Hepatocyte (in vitro differentiated cells): ENCODE measurements at regions not wholly inside any gene's neighbourhood (a gene's known extent, or its start where the extent isn't known, plus 50 kb on each side); places are given as distances from the start of the nearest gene placed in this dataset.

Source experiments
- DNase-seq: peaks from one replicate; pipeline ENCODE4 v3.0.0-alpha.2; 2016; ENCODE audit warnings: low spot score
- H2AFZ ChIP-seq: fragments of 200-600 bp; sonication (generic); 2 replicates; pipeline ENCODE4 v1.6.0; 2016; ENCODE audit warnings: antibody characterized with exemption, mild to moderate bottlenecking
- H3K27ac ChIP-seq: fragments of 200-600 bp; sonication (generic); 2 replicates; pipeline ENCODE4 v1.5.1; 2016; ENCODE audit warnings: mild to moderate bottlenecking
- H3K27me3 ChIP-seq: fragments of 200-600 bp; sonication (generic); 2 replicates; pipeline ENCODE4 v1.6.1; 2016
- H3K36me3 ChIP-seq: fragments of 200-600 bp; sonication (generic); replicated peaks from 2 replicates; pipeline ENCODE4 v1.5.1; 2016; ENCODE audit warnings: low read depth; ENCODE audit not compliant: insufficient read depth
- H3K4me1 ChIP-seq: fragments of 200-600 bp; sonication (generic); 2 replicates; pipeline ENCODE4 v1.5.1; 2016; ENCODE audit warnings: mild to moderate bottlenecking, moderate library complexity; ENCODE audit not compliant: insufficient read depth
- H3K4me2 ChIP-seq: fragments of 200-600 bp; sonication (generic); 2 replicates; pipeline ENCODE4 v1.6.0; 2016
- H3K4me3 ChIP-seq: fragments of 200-600 bp; sonication (generic); 2 replicates; pipeline ENCODE4 v1.5.1; 2016; ENCODE audit warnings: mild to moderate bottlenecking
- H3K79me2 ChIP-seq: fragments of 200-600 bp; sonication (generic); 2 replicates; pipeline ENCODE4 v1.6.0; 2017; ENCODE audit warnings: mild to moderate bottlenecking
- H3K9me2 ChIP-seq: fragments of 200-600 bp; sonication (generic); replicated peaks from 2 replicates; pipeline ENCODE4 v1.6.0; 2017; ENCODE audit warnings: mild to moderate bottlenecking; ENCODE audit not compliant: insufficient read depth
- H3K9me3 ChIP-seq: fragments of 200-600 bp; sonication (generic); 2 replicates; pipeline ENCODE4 v1.5.1; 2016; ENCODE audit warnings: low read depth, mild to moderate bottlenecking
- H4K20me1 ChIP-seq: fragments of 200-600 bp; sonication (generic); 2 replicates; pipeline ENCODE4 v1.6.0; 2016; ENCODE audit warnings: mild to moderate bottlenecking; ENCODE audit not compliant: insufficient read depth, poor library complexity, severe bottlenecking
- EZH2 ChIP-seq: fragments of 200-600 bp; sonication (generic); IDR thresholded peaks from 2 replicates; pipeline ENCODE4 v1.6.1; 2016; ENCODE audit warnings: antibody characterized with exemption, mild to moderate bottlenecking, borderline replicate concordance
- EZH2phosphoT487 ChIP-seq: fragments of 200-600 bp; sonication (generic); IDR thresholded peaks from one replicate; pipeline ENCODE4 v1.6.1; 2018; ENCODE audit warnings: antibody characterized with exemption, mild to moderate bottlenecking, low read depth, moderate library complexity; ENCODE audit not compliant: unreplicated experiment, severe bottlenecking
- WGBS: methylation state at CpG from one replicate; pipeline ENCODE4 v1.1.6; 2016; ENCODE audit warnings: low lambda C conversion rate; ENCODE audit errors: missing lambda C conversion rate; 5-methylcytosine and 5-hydroxymethylcytosine counted together
- TF ChIP-seq, protein P1 (sequence below): fragments of 200-600 bp; sonication (generic); IDR thresholded peaks from 2 replicates; pipeline ENCODE4 v1.5.1; 2016; ENCODE audit warnings: antibody characterized with exemption, mild to moderate bottlenecking; ENCODE audit not compliant: poor library complexity

DNA sequence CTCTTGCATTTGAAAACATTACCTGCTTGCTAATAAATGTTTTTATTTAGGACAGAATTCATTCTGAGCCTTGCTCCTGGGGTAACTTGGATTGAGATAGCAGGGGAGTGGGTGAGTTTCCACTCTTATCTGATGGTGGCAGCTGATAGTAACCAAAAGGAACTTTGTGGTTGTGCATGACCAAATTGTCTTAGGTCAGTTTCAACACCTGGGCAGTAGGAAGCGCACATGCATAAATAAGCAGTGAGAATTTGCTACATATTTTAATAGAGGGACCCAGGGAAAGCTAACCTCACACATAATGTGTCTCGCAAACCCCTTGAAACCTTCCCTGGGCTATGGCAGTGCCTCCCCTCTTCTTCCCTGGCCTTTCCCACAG lies 65.4 kb upstream of the XCR1 start:
- 96% methylated on average over 2 of the region's 2 CpGs for WGBS
- Histone ChIP-seq H3K4me3 (no peak overlapping the region), H3K9me3 (no peaks in the 10 kb centered on the region), H3K79me2 (no peaks in the 10 kb centered on the region), H2AFZ (no peak overlapping the region), H3K9me2 (no peaks in the 10 kb centered on the region), H3K4me1 (no peaks in the 10 kb centered on the region), H3K36me3 (no peaks in the 10 kb centered on the region), H3K4me2 (no peak overlapping the region), H3K27me3 (no peaks in the 10 kb centered on the region), H3K27ac (no peak overlapping the region), H4K20me1 (no peaks in the 10 kb centered on the region)
- TF ChIP-seq, protein P1, sequence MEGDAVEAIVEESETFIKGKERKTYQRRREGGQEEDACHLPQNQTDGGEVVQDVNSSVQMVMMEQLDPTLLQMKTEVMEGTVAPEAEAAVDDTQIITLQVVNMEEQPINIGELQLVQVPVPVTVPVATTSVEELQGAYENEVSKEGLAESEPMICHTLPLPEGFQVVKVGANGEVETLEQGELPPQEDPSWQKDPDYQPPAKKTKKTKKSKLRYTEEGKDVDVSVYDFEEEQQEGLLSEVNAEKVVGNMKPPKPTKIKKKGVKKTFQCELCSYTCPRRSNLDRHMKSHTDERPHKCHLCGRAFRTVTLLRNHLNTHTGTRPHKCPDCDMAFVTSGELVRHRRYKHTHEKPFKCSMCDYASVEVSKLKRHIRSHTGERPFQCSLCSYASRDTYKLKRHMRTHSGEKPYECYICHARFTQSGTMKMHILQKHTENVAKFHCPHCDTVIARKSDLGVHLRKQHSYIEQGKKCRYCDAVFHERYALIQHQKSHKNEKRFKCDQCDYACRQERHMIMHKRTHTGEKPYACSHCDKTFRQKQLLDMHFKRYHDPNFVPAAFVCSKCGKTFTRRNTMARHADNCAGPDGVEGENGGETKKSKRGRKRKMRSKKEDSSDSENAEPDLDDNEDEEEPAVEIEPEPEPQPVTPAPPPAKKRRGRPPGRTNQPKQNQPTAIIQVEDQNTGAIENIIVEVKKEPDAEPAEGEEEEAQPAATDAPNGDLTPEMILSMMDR: no peak
- TF ChIP-seq EZH2phosphoT487 (no peak), EZH2 (no peak)
- DNase-seq: no peak

DNA sequence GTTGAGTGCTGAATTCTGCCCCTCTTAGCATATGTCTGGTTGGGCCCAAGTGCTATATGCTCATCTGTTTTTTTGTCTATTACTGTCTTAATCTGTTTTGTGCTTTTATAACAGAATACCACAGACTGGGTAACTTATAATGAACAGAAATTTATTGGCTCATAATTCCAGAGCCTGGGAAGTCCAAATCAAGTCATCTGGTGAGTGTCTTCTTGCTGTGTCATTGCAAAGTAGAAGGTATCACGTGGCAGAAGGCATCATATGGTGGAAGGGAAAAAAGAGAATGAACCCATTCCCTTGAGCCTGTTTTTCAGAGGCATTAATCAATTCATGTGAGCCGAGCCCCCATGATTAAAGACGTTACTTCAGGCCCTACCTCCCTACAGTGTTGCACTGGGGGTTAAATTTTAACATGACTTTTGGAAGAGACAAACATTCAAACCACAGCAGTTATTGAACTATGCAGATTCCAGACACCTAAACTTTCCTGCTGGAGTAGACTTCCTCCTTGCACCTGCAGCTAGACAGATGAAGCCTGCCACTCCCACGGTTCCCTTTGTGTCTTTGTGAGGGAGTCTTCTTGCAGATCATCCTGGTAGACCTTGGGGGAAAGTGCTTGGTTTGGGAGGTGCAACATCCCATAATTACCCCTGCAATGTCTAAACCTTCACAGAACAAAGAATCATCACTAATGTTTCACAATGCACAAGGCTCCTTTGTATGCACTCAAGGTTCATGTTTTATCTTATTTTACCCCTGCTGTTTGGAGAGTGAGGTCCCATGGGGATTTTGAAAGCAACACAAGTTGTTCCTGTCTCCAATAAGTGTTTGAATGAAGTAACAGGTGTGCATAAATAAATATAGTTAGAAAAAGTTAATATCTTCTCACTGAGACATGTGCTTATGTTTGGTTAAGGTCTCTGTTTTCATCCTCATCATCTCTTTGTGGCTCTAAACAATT lies 64.7 kb upstream of the XCR1 start:
- H3K27ac ChIP-seq: no peak overlapping the region
- H2AFZ ChIP-seq: no peak overlapping the region
- 54% methylated on average over 4 of the region's 4 CpGs for WGBS
- no peaks in the 10 kb centered on the region for H3K9me3 ChIP-seq
- H4K20me1 ChIP-seq: no peaks in the 10 kb centered on the region
- no peaks in the 10 kb centered on the region for H3K9me2 ChIP-seq
- H3K36me3 ChIP-seq: no peaks in the 10 kb centered on the region
- H3K27me3 ChIP-seq: no peaks in the 10 kb centered on the region
- H3K79me2 ChIP-seq: no peaks in the 10 kb centered on the region
- no peak overlapping the region for H3K4me3 ChIP-seq
- no peaks in the 10 kb centered on the region for H3K4me1 ChIP-seq
- TF ChIP-seq EZH2: no peak
- TF ChIP-seq, protein P1: no peak
- no peak overlapping the region for H3K4me2 ChIP-seq
- DNase-seq: no peak

DNA sequence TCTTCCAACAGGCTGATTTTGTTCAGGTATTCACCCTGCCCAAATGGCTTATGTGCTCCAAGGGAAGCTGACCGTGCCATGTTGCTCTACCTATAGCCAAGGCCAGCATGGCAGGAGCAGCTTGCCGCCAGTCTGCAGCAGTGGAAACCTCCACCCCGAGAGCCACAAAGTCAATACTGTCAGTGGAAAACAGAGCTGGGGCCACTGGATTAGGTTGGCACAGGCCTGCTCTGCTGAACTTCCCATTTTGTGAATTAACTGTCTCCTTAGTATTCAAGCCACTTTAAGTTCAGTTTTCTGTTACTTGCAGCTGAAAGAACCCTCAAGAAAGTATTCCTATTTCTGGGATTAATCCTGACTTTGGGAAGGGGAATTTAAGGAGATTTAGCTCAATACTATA lies 63.8 kb upstream of the XCR1 start:
- WGBS: 97% methylated on average over 3 of the region's 3 CpGs
- Histone ChIP-seq H3K27ac (no peak overlapping the region), H3K4me2 (no peak overlapping the region), H3K27me3 (no peaks in the 10 kb centered on the region), H3K36me3 (no peaks in the 10 kb centered on the region), H3K79me2 (no peaks in the 10 kb centered on the region), H3K9me2 (no peaks in the 10 kb centered on the region), H3K9me3 (no peaks in the 10 kb centered on the region), H4K20me1 (no peaks in the 10 kb centered on the region), H3K4me3 (no peak overlapping the region), H2AFZ (no peak overlapping the region), H3K4me1 (no peaks in the 10 kb centered on the region)
- TF ChIP-seq EZH2phosphoT487 (no peak), EZH2 (no peak)
- TF ChIP-seq, protein P1: no peak
- no peak for DNase-seq
